GM21619 (cell line): ENCODE measurements at regions not wholly inside any gene's neighbourhood (a gene's known extent, or its start where the extent isn't known, plus 50 kb on each side); places are given as distances from the start of the nearest gene placed in this dataset.
"Not testable (repeated sequence)": the region's sequence is repeated elsewhere in the genome, so short reads cannot be mapped to it uniquely, and the experiment has no call there.

Experiments used
- ATAC-seq: cut with Tn5 transposase; IDR thresholded peaks from one replicate; pipeline ENCODE4 v1.9.1; 2021; ENCODE audit not compliant: unreplicated experiment

DNA sequence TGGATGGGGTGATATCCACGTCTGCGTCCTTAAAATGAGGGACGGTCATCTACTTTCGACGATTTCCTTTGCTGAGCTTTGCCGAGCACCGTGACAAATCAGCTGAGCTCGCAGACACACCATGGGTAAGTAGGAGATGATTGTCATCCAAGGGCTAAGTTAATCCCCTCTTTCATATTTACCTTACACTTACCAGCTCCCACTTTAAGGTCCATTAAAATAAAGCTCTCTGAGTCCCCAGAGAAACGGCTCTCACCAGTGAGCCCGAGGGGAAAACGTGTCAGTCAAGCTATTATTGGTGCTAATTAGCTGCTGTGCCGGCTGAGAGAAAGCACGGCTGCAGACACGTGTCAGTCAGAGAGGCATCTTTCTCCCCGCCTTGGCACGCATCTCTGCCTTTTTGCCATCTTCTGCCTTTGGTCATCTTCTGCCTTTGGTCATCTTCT lies 72.2 kb downstream of the CRLF2 start:
- ATAC-seq = no peak

DNA sequence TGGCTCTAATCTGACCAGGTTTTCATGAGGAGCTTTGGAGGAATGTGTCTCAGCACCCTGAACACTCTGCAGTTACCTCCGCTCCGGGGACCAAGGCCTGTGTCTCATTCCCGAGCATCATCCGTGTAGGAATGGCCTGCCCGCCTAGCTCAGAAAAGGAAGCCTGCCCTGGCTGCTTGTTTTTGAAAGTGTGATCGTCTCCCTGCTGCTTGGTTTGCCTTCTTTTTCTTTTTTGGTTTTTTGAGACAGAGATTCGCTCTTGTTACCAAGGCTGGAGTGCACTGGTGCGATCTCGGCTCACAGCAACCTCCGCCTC lies 73.3 kb downstream of the CRLF2 start:
- ATAC-seq = no peak

- no peak for ATAC-seq
Observed at GRCh38 chrX:1138476-1139184, 73.8 kb downstream of the CRLF2 start.

- no peak for ATAC-seq
Observed at GRCh38 chrX:1137531-1137930, 74.9 kb downstream of the CRLF2 start.

GRCh38 chrX:1136582-1136981 lies 75.9 kb downstream of the CRLF2 start:
- ATAC-seq = not testable (repeated sequence)

DNA sequence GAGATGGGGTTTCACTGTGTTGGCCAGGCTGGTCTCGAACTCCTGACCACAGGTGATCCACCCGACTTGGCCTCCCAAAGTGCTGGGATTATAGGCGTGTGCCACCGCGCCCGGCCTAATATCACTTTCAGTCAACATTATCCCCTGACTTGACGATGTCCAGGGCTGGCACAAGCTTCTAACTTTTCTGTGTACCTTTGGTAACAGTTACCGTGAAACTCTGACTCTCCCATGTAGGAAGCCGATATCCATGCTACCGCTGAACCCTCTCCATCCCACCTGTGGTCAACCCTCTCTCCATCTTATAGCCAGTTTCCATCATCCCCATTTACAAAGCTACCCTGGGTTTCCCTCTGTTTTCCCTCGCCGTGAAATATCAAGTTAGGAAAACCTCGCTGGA lies 77.5 kb downstream of the CRLF2 start:
- no peak for ATAC-seq

GRCh38 chrX:1134156-1134555 lies 78.3 kb downstream of the CRLF2 start:
- no peak for ATAC-seq

- no peak for ATAC-seq
Observed at GRCh38 chrX:1126738-1127137, 85.7 kb downstream of the CRLF2 start.

DNA sequence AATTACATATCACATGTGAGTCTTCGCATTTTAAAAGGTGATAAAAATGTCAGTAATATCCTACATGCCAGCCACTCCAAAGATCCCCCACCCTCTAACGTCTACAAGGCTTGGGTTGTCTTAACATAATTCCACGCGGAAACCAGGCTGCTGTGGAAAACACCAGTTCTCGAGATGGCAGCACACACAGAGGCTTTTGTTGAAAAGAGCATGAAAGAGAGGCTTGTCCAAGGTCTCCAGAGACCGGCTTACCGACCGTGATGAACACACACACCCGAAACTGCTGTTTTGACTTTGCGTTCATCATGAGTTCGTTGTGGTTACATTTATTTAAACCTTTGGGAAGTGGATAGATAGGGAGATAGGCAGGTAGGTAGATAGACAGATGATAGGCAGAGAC lies 87.9 kb downstream of the CRLF2 start:
- no peak for ATAC-seq

- ATAC-seq = not testable (repeated sequence)
Observed at GRCh38 chrX:1122851-1123250, 89.6 kb downstream of the CRLF2 start.

DNA sequence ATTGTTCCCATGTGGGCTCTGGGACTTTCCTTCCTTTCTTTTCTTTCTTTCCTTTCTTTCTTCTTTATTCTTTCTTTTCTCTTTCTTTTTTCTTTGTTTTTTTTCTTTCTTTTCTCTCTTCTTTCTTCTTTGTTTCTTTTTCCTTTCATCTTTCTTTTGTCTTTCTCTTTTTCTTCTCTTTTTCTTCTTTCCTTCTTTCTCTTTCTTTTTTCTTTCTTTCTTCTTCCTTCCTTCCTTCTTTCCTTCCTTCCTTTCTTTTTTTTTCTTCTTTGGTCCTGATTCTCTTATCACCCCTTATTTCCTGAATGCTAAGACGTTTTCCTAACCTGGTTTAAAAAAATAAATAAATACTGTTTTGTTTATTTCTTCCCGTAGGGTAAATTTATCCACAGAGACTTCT lies 93.2 kb downstream of the CRLF2 start:
- no peak for ATAC-seq

GRCh38 chrX:1118572-1119199 lies 93.8 kb downstream of the CRLF2 start:
- no peak for ATAC-seq

DNA sequence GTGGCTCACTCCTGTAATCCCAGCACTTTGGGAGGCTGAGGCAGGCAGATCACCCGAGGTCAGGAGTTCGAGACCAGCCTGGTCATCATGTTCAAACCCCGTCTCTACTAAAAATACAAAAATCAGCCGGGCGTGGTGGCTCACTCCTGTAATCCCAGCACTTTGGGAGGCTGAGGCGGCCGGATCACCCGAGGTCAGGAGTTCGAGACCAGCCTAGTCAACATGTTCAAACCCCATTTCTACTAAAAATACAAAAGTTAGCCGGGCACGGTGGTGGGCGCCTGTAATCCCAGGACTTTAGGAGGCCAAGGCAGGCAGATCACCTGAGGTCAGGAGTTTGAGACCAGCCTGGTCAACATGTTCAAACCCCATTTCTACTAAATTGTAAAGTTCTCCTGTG lies 97.0 kb downstream of the CRLF2 start:
- ATAC-seq = not testable (repeated sequence)

DNA sequence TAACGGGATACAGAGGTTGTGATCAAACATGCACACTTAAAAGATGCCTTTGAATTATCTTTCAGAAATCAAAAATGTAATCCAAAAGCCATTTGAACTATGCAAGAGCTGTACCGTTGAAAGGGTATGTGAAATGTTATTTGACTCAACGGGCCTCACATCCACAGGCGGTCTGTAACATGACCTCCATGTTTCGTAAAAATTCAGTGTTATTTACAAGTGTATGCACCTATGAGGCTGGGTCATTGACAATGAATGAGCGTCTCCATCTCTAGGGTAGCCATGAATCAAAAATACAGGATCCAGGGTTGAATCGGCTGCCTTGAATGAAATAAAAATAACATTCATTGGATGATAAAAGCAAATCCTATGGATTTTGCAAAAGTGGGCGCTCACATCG lies 100.1 kb downstream of the CRLF2 start:
- ATAC-seq = no peak

DNA sequence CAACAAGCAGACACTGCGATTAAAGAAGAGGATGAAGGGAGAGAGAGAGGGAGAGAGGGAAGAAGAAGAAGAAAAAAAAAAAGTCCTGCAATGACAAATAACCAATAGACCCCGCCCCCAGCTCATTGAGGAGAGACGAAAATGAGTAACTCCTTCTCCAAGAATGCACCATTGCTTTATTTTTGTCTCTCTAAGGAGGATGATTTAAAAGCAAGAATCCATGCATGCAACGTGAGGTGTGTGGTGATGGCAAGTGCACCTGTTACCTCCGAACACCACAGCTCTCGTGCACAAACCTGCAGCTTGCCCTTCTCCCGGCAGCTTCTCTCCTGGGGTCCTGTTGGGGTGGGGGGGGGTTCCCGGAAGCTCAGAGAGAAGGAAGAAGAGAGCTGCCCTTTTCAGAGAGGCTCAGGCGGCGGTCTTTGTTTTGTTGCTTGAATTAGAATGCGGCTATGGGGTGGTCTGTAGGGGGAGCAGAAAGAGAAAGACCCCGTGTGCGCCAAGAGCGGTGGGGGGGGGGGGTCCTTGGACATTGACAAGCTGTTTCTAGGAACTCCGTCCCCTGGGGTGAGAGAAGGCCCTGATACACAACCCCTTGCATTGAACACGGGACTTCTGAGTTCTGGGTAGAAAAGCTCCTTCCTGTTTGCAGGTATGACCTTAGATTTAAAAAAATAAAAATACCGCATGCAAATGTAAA lies 100.7 kb downstream of the CRLF2 start:
- no peak for ATAC-seq

DNA sequence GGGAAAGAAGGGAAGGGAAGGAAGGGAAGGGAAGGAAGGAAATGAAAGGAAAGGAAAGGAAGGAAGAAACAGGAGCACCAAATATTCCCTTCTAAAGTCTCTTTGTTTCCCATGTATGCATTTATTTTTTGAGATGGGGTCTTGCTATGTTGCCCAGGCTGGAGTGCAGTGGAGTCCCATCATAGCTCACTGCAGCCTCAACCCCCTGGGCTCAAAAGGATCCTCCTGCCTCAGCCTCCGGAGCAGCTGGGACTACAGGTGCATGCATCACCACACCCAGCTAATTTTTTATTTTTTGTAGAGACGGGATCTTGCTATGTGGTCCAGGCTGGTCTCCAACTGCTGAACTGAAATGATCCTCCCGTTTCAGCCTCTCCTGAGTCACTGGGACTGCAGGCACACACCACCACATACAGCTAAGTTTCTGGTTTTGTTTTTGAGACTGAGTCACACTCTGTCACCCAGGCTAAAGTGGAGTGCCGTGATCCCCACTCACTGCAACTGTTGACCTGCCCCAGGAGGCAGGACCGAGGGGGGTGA lies 102.8 kb downstream of the CRLF2 start:
- ATAC-seq = no peak

- no peak for ATAC-seq
Observed at GRCh38 chrX:1108501-1109445, 103.7 kb downstream of the CRLF2 start.

DNA sequence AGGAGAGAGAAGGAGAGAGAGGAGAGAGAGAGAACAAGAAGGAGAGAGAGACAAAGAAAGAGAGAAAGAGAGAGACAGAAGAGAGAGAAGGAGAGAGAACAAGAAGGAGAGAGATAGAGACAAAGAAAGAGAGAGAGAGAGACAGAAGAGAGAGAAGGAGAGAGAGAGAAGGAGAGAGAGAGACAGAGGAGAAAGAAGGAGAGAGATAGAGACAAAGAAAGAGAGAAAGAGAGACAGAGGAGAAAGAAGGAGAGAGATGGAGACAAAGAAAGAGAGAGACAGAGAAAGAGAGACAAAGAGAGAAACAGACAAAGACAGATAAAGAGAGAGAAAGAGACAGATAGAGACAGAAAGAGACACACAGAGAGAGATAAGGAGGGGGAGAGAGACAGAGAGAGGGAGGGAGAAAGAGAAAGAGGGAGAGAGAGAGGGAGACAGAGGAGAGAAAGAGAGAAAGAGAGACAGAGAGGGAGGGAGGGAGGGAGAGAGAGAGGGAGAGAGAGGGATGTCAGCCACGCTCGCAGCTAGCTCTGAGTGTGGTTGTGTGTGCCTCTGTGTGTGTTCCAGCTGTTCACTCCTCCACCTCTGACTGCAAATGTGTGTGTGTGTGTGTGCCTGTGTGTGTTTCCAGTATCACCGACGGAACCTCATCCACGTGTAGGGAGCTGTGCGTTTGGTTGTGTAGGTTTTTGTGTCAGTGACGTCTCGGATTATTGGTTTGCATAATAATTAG lies 105.8 kb downstream of the CRLF2 start:
- no peak for ATAC-seq

- ATAC-seq = no peak
Observed at GRCh38 chrX:1105671-1106419, 106.6 kb downstream of the CRLF2 start.

DNA sequence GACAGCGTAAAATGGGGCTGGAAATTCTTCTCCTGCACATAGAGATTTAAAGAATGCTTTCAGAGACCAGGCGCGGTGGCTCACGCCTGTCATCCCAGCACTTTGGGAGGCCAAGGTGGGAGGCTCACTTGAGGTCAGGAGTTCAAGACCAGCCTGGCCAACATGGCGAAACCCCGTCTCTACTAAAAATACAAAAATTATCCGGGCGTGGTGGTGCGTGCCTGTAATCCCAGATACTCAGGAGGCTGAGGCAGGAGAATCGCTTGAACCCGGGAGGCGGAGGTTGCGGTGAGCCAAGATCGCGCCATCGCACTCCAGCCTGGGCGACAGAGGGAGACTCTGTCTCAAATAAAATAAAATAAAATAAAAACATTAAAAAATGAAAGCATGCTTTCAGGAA lies 107.4 kb downstream of the CRLF2 start:
- not testable (repeated sequence) for ATAC-seq
